ENCODE measurements at regions not wholly inside any gene's neighbourhood (a gene's known extent, or its start where the extent isn't known, plus 50 kb on each side); places are given as distances from the start of the nearest gene placed in this dataset.

DNA sequence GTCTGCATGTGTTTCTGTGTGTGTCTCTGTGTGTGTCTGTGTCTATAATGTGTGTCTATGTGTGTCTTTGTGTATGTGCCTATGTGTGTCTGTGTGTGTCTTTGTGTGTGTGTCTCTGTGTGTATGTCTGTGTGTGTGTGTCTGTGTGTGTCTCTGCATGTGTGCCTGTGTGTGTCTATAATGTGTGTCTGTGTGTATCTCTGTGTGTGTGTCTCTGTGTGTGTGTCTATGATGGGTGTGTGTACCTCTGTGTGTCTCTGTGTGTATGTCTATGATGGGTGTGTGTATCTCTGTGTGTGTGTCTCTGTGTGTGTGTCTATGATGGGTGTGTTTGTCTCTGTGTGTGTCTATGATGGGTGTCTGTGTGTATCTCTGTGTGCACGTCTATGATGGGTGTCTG, 126.2 kb upstream of the GPC1 start:
- in situ Hi-C loops (cut with MboI; ENCODE audit: low sequenced_read_pairs), result no loop called here

DNA sequence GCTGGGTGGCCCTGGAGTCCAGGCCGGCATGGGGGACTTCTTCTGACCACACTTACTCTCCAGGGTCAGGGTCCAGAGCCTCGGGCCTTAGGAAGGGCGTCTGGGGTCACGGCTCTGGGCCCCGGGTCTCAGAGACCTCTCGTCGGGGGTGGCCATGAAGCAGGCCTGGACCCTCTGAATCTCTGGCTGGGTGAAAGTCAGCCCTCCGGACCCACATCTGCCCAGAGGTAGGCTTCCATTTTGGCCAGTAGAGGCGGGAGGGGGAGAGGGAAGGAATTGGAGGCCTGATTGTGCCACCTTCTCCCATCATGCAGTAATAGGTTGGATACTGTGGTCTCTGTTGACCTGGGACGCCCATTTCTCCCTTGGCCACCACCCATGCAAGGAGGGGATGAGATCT, 125.3 kb upstream of the GPC1 start:
- in situ Hi-C loops (cut with MboI; ENCODE audit: low sequenced_read_pairs), result no loop called here

DNA sequence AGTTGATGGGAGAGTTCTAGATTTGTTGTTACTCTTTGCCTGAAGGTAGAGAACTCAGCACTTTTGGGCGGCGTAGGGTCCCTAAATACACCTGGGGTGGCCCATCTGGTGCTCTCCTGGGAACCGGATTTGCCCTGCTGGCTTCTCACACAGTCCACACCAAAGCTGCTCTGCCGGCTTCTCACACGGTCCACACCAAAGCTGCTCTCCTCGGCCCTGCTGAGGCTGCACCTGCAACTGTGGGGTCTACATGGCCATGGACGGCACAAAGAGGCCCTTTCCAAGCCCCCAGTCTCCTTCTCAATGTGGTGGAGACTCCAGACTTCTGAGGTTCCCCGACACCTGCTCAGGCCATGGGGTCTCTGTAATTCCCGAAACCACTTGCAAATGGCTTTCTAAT, 124.8 kb upstream of the GPC1 start:
- in situ Hi-C loops (cut with MboI; ENCODE audit: low sequenced_read_pairs), result no loop called here

DNA sequence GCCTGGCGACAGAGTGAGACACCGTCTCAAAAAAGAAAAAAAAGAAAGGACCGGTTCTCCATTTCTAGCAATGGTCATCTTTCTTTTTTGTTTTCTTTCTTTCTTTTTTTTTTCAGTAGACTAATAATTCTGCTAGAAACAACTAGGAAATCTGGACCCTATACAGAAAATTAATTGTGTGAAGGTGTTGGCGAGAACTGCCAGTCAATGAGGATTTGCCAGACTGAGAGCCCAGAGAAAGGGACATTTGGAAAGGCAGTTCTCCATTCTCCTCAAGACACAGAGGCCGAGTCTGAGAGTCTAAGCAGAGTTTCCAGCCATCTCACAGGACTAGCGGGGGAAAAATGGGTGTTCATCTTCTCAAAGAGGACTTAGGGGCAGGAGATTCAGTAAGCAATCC, 123.6 kb upstream of the GPC1 start:
- in situ Hi-C loops (cut with MboI; ENCODE audit: low sequenced_read_pairs), result no loop called here

GRCh38 chr2:240319221-240319854, 116.1 kb upstream of the GPC1 start:
- in situ Hi-C loops (cut with MboI; ENCODE audit: low sequenced_read_pairs), result no loop called here

DNA sequence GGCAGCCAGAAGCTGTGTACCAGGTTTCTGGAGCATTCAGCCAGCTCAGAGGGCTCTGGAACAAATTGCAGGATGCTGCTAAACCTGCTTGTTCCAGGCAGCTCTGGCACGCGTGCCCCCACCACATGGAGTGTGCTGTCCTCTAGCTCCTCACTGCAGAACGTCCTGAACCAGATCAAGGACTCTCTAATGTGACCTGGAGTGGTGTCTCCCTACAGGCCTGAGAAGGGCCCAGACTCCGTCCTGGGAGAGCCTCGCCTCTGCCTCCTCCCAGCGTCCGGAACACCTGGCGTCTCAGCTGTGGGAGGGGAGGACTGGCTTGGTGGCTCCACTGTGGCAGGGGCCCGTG, 115.6 kb upstream of the GPC1 start:
- in situ Hi-C loops (cut with MboI; ENCODE audit: low sequenced_read_pairs), result no loop called here

DNA sequence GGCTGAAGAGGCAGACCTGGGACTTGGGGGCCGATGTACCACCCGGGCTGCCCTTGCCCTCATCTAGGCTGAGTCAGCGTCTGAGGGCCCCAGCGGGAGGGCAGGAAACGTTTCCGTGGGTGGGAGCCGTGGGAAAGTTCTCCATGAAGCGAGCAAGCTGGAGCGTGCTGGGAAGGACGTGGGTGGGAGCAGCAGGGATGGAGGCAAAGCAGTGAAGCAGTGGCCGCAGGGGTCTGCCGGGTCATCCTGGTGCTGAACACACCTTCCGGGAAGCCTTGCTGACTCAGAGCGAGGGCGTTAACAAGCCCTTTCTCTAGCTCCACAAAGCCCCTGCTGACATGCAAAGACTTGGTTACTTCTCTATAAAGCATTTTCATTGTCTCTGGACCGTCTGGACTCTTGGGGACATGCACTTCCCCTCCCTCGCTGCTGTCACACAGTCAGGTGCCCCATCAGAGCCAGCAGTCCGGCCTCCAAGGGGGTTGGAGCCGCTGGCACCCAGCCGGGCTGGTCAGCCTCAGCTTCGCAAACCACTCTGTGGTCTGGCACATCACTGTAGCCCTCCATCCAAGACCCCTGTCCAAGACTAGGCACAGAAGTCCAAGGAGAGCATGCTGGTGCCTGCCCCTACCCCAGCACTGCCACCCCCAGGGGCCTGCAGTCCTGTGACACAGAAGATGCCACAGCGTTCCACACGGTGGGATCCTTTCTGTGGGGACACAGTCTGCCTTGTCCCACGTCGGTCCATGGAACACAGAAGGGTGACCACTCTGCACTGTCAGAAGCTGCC, 115.1 kb upstream of the GPC1 start:
- in situ Hi-C loops (cut with MboI; ENCODE audit: low sequenced_read_pairs), result no loop called here

- in situ Hi-C loops (cut with MboI; ENCODE audit: low sequenced_read_pairs), result no loop called here
These were observed 113.1 kb upstream of the GPC1 start for GRCh38 chr2:240322231-240322955.

DNA sequence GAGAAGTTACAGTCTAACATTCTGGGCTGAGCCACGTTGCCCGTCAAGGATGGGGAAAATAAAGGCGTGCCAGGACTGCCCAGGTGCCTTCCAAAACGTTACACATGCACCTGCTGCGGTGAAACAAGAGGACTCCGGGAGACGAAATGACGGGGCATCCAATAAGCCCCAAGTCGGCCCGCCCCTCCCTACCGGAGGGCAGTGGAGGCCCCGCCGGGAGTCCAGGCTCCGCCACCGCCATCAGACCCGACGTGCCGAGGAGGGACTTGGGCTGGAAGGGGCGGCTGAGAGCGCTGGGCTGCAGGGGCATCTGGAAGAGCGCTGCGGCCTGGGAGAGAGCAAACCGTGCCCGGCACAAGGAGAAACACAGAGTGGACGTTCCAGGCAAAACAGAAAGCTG, 112.5 kb upstream of the GPC1 start:
- in situ Hi-C loops (cut with MboI; ENCODE audit: low sequenced_read_pairs), result no loop called here

- in situ Hi-C loops (cut with MboI; ENCODE audit: low sequenced_read_pairs), result no loop called here
These were observed 111.7 kb upstream of the GPC1 start for GRCh38 chr2:240323601-240324291.

- in situ Hi-C loops (cut with MboI; ENCODE audit: low sequenced_read_pairs), result no loop called here
These were observed 111.0 kb upstream of the GPC1 start for GRCh38 chr2:240324312-240325015.

DNA sequence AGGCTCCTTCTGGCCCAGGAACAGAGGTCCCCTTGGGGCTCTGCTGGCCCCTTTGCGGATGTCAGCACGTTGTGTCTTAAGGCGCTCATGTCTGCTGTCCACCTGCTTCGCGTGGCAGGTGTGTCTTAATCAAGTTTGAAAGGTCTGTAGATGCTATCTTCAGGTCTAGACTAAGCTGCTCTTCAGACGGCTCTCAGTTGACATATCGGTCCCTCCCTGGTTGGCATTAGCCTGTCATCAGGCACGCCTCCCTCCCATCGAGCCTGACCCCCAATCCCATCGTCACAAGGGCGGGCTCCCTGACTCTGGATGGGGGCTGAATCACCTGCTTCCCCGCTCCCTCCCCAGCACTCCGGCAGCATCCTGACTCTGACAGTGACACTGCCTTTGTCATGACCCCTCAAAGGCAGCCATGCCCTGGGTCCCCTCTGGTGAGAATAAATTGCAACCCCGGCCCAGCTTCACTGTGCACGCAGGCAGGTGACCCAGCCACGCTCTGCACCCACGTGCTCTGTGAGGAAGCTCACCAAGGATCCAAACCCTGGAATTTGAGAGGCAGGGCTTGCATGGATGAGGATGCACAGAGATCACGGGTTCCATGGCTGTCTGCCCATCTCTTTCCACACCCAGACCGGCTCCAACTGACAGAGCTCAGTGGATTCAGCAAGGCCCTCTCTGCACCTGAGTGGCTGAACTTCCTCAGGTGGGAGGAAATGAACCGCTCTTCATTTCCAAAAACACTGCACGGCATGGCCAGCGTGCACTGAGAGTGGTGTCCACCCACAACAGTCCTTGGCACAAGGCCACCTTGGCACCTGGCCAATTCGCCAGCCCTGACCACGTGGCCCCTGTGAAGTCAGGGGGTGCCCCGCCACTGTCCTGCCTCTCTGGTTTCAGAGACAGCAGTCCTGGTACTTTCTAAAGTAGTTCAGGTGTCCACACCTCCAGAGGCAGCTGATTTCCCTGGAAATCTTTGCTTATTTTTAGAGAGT, 110.2 kb upstream of the GPC1 start:
- in situ Hi-C loops (cut with MboI; ENCODE audit: low sequenced_read_pairs), result no loop called here

GRCh38 chr2:240326246-240326645, 109.2 kb upstream of the GPC1 start:
- in situ Hi-C loops (cut with MboI; ENCODE audit: low sequenced_read_pairs), result no loop called here

- in situ Hi-C loops (cut with MboI; ENCODE audit: low sequenced_read_pairs), result no loop called here
These were observed 108.6 kb upstream of the GPC1 start for GRCh38 chr2:240326886-240327285.

GRCh38 chr2:240327566-240327965, 107.9 kb upstream of the GPC1 start:
- in situ Hi-C loops (cut with MboI; ENCODE audit: low sequenced_read_pairs), result no loop called here

DNA sequence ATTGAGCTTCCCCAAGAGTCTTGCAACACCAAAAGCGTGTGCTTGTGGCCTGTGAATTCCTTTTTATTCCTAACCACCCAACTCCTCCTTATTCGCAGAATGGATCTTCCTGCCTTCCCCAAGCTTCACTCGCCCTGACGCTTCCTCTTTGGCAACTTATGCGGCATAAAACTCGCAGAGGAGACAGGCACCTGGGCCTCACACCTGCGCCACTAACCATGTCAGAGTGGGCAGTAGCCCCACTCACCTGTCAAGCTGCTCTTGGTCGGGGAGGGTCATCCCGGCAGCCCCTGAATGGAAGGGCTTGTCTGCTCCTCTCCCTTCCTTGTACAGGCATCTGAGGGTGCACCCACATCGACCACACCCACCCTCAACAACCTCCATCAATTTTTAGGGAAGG, 106.9 kb upstream of the GPC1 start:
- in situ Hi-C loops (cut with MboI; ENCODE audit: low sequenced_read_pairs), result no loop called here

DNA sequence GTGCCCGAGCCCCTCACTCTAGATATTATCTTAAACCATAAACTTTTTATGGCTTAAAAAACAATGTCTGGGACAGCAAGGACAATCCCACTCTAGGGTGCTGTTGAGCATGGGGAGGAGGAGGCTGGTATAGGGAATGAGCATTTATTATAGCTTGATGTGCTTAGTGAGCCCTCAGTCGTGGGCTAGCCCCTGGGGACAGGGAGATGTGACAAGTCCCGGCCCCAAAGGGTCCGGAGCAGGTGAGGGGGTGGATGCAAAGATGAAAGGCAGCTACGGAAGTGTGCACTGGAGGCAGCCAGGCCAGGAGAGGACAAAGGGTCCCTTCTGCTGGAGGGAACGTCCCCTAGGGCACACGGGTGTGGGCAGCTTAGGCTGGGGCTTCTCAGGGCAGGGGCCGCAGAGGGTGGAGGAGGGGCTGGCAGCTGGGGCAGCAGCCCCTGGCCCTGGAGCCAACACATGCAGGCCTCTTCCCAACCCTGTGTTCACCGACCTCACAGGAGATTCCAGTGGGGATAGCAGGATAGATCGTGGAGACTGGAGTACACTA, 106.3 kb upstream of the GPC1 start:
- in situ Hi-C loops (cut with MboI; ENCODE audit: low sequenced_read_pairs), result no loop called here

DNA sequence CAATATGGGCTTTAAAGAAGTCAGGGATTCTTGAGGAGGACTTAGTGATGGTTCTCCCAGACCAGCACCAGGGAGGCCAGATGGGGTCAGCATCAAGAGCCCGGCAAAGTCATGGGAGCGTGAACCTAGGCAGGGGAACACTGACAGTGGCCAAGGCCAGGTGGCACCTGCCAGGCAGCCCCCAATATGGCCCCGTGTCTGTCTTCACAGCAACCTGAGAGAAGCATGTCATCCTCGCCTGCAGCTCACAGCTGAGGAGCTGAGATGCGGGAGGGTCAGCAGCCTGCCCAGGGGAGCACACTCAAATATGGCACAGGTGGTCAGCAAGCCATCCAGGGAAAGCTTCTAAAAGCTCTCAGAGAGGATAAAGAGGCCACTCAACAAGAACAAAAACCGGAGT, 105.7 kb upstream of the GPC1 start:
- in situ Hi-C loops (cut with MboI; ENCODE audit: low sequenced_read_pairs), result no loop called here

DNA sequence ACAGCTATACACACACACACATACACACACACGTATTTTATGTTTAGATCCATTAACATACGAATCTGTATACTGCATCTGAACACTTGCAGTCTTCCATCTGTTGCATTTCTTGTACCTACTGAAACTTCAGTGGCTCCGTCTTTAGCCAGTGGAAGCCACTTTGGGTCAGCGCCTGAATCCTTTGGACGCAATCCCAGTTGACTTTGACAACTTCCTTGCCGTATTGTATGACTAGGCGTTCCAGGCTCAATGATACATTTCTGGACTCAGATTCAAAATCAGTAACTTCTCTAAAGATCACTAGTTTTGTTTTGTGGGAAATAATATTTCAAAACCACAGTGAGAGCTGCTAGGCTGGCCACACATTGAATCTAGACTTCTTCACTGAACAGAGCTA, 101.5 kb upstream of the GPC1 start:
- in situ Hi-C loops (cut with MboI; ENCODE audit: low sequenced_read_pairs), result no loop called here

Data from HL-60/S4 treated with phorbol 12-myristate 13-acetate at 8.2 ng/mL for 4 days and 3 days (cell line).